Trophoblast cell (in vitro differentiated cells and primary cell): ENCODE measurements at regions not wholly inside any gene's neighbourhood (a gene's known extent, or its start where the extent isn't known, plus 50 kb on each side); places are given as distances from the start of the nearest gene placed in this dataset.

ENCODE experiments used
- DNase-seq, 2 donors: peaks; one replicate each; pipeline ENCODE4 v3.0.0-alpha.2; 2016
- H2AFZ ChIP-seq: 2 replicates; pipeline ENCODE4 v1.6.1; 2013; ENCODE audit warnings: low read length, moderate library complexity, mild to moderate bottlenecking; ENCODE audit not compliant: insufficient read depth, poor library complexity
- H2AK5ac ChIP-seq: 2 replicates; pipeline ENCODE4 v1.6.1; 2013; ENCODE audit warnings: mild to moderate bottlenecking, low read length
- H2BK120ac ChIP-seq: 2 replicates; pipeline ENCODE4 v1.6.1; 2013; ENCODE audit warnings: low read length, mild to moderate bottlenecking, moderate library complexity; ENCODE audit not compliant: insufficient read depth, poor library complexity
- H2BK12ac ChIP-seq: 2 replicates; pipeline ENCODE4 v1.6.1; 2013; ENCODE audit warnings: mild to moderate bottlenecking, low read length, moderate library complexity
- H2BK5ac ChIP-seq: 2 replicates; pipeline ENCODE4 v1.6.1; 2013; ENCODE audit warnings: low read length, low read depth, moderate library complexity, mild to moderate bottlenecking; ENCODE audit not compliant: poor library complexity
- H3K14ac ChIP-seq: 2 replicates; pipeline ENCODE4 v1.6.1; 2013; ENCODE audit warnings: mild to moderate bottlenecking, low read length
- H3K18ac ChIP-seq: 2 replicates; pipeline ENCODE4 v1.6.1; 2013; ENCODE audit warnings: mild to moderate bottlenecking, low read length
- H3K23ac ChIP-seq: 2 replicates; pipeline ENCODE4 v1.6.1; 2013; ENCODE audit warnings: low read length
- H3K27ac ChIP-seq: 2 replicates; pipeline ENCODE4 v1.5.1; 2013; ENCODE audit warnings: low read depth, mild to moderate bottlenecking, inconsistent platforms, low read length, moderate library complexity
- H3K27me3 ChIP-seq: 2 replicates; pipeline ENCODE4 v1.6.1; 2013; ENCODE audit warnings: inconsistent platforms, mild to moderate bottlenecking, low read length, moderate library complexity; ENCODE audit not compliant: insufficient read depth
- H3K36me3 ChIP-seq, 2 experiments: 1 replicate in 1 of 2; 2 replicates in 1 of 2; pipeline ENCODE4 v1.6.1; 2013; ENCODE audit warnings: low read length in 2 of 2, mild to moderate bottlenecking in 2 of 2, moderate library complexity in 1 of 2; ENCODE audit not compliant: insufficient read depth in 2 of 2, control insufficient read depth in 1 of 2
- H3K4ac ChIP-seq: 2 replicates; pipeline ENCODE4 v1.6.1; 2013; ENCODE audit warnings: low read depth, mild to moderate bottlenecking, low read length, moderate library complexity
- H3K4me1 ChIP-seq, 2 experiments: 1 replicate in 1 of 2; 2 replicates in 1 of 2; pipeline ENCODE4 v1.6.1; 2013; ENCODE audit warnings: low read length in 2 of 2, mild to moderate bottlenecking in 2 of 2, moderate library complexity in 1 of 2; ENCODE audit not compliant: insufficient read depth in 2 of 2, control insufficient read depth in 1 of 2
- H3K4me2 ChIP-seq: 2 replicates; pipeline ENCODE4 v1.6.1; 2013; ENCODE audit warnings: inconsistent platforms, mild to moderate bottlenecking, low read length, moderate library complexity
- H3K4me3 ChIP-seq: 2 replicates; pipeline ENCODE4 v1.5.1; 2013; ENCODE audit warnings: mild to moderate bottlenecking, low read depth, low read length, inconsistent platforms
- H3K79me1 ChIP-seq: one replicate; pipeline ENCODE4 v1.6.1; 2013; ENCODE audit warnings: low read length
- H3K79me2 ChIP-seq: 2 replicates; pipeline ENCODE4 v1.6.1; 2013; ENCODE audit warnings: low read length, mild to moderate bottlenecking; ENCODE audit not compliant: control insufficient read depth, insufficient read depth, poor library complexity
- H3K9ac ChIP-seq: 2 replicates; pipeline ENCODE4 v1.6.1; 2013; ENCODE audit warnings: mild to moderate bottlenecking, low read length
- H3K9me3 ChIP-seq: 2 replicates; pipeline ENCODE4 v1.6.1; 2013; ENCODE audit warnings: low read depth, mild to moderate bottlenecking, control low read depth, inconsistent platforms, low read length; ENCODE audit not compliant: insufficient read depth
- H4K12ac ChIP-seq: 2 replicates; pipeline ENCODE4 v1.6.1; 2013; ENCODE audit warnings: low read depth, mild to moderate bottlenecking, low read length, moderate library complexity
- H4K8ac ChIP-seq: 2 replicates; pipeline ENCODE4 v1.6.1; 2013; ENCODE audit warnings: low read depth, mild to moderate bottlenecking, low read length, moderate library complexity
- H4K91ac ChIP-seq: one replicate; pipeline ENCODE4 v1.6.1; 2013; ENCODE audit warnings: low read depth, mild to moderate bottlenecking, low read length, moderate library complexity
- WGBS: extraction: QIAGEN DNeasy Blood & Tissue Kit; methylation state at CpG from one replicate; pipeline ENCODE4 v1.1.7; 2013; ENCODE audit warnings: missing lambda C conversion rate; ENCODE audit not compliant: insufficient read length, insufficient coverage; ENCODE audit errors: extremely low coverage; 5-methylcytosine and 5-hydroxymethylcytosine counted together

- H2BK5ac ChIP-seq: no peak overlapping the region
- peaks cover 4 to 8% of the 10 kb centered on the region in 2 experiments for H3K4me1 ChIP-seq
- H3K4me3 ChIP-seq: no peak overlapping the region
- no peaks in the 10 kb centered on the region for H3K27me3 ChIP-seq
- no peaks in the 10 kb centered on the region for H3K79me1 ChIP-seq
- H3K4ac ChIP-seq: no peak overlapping the region
- H2AFZ ChIP-seq: no peak overlapping the region
- no peak overlapping the region for H3K14ac ChIP-seq
- no peak overlapping the region for H2BK120ac ChIP-seq
- no CpG with 5 or more reads among the region's 3 CpGs for WGBS
- no peak overlapping the region for H3K4me2 ChIP-seq
- H3K79me2 ChIP-seq: no peaks in the 10 kb centered on the region
- no peak overlapping the region for H3K27ac ChIP-seq
- H3K36me3 ChIP-seq: no peaks in the 10 kb centered on the region
- no peak overlapping the region for H4K8ac ChIP-seq
- H4K12ac ChIP-seq: no peak overlapping the region
- no peak overlapping the region for H4K91ac ChIP-seq
- H3K23ac ChIP-seq: no peak overlapping the region
- H3K9me3 ChIP-seq: no peaks in the 10 kb centered on the region
- no peak overlapping the region for H2BK12ac ChIP-seq
- no peak overlapping the region for H3K18ac ChIP-seq
- DNase-seq: no peak
- H3K9ac ChIP-seq: no peak overlapping the region
- no peak overlapping the region for H2AK5ac ChIP-seq
Observed at GRCh38 chr19:30895946-30896345, 453.3 kb downstream of the TSHZ3 start.

- Histone ChIP-seq H2BK12ac (no peak overlapping the region), H3K4me1 (no peaks in the 10 kb centered on the region), H3K14ac (no peak overlapping the region), H3K79me1 (no peaks in the 10 kb centered on the region), H3K4me3 (no peak overlapping the region), H4K12ac (no peak overlapping the region), H3K27me3 (no peaks in the 10 kb centered on the region), H3K9ac (no peak overlapping the region), H3K4ac (no peak overlapping the region), H3K18ac (no peak overlapping the region), H3K27ac (no peak overlapping the region), H4K8ac (no peak overlapping the region), H3K36me3 (no peaks in the 10 kb centered on the region), H4K91ac (no peak overlapping the region), H3K9me3 (no peaks in the 10 kb centered on the region), H2AK5ac (no peak overlapping the region), H2AFZ (no peak overlapping the region), H3K4me2 (no peak overlapping the region), H2BK5ac (no peak overlapping the region), H3K79me2 (no peaks in the 10 kb centered on the region), H3K23ac (no peak overlapping the region), H2BK120ac (no peak overlapping the region)
- no peak for DNase-seq
- WGBS: no CpG with 5 or more reads among the region's 4 CpGs
Observed at GRCh38 chr19:30891051-30891450, 458.2 kb downstream of the TSHZ3 start.

- WGBS: no CpG with 5 or more reads among the region's 2 CpGs
Observed at GRCh38 chr19:30890033-30890432, 459.2 kb downstream of the TSHZ3 start.

GRCh38 chr19:30888937-30889336 is 460.3 kb downstream of the TSHZ3 start:
- H2BK5ac ChIP-seq: no peak overlapping the region
- H3K9me3 ChIP-seq: no peaks in the 10 kb centered on the region
- no peak overlapping the region for H4K91ac ChIP-seq
- H3K79me2 ChIP-seq: no peaks in the 10 kb centered on the region
- no peak for DNase-seq
- H2BK120ac ChIP-seq: no peak overlapping the region
- H3K27ac ChIP-seq: no peak overlapping the region
- H3K4me2 ChIP-seq: no peak overlapping the region
- no CpG with 5 or more reads among the region's 2 CpGs for WGBS
- H2AFZ ChIP-seq: no peak overlapping the region
- H3K4ac ChIP-seq: no peak overlapping the region
- H4K8ac ChIP-seq: no peak overlapping the region
- H2BK12ac ChIP-seq: no peak overlapping the region
- no peak overlapping the region for H3K14ac ChIP-seq
- no peak overlapping the region for H3K18ac ChIP-seq
- no peaks in the 10 kb centered on the region for H3K36me3 ChIP-seq
- no peak overlapping the region for H2AK5ac ChIP-seq
- H3K23ac ChIP-seq: no peak overlapping the region
- no peak overlapping the region for H3K4me3 ChIP-seq
- no peaks in the 10 kb centered on the region for H3K79me1 ChIP-seq
- H4K12ac ChIP-seq: no peak overlapping the region
- no peaks in the 10 kb centered on the region for H3K4me1 ChIP-seq
- no peak overlapping the region for H3K9ac ChIP-seq
- no peaks in the 10 kb centered on the region for H3K27me3 ChIP-seq

More at GRCh38 chr19:30890033-30890432, 459.2 kb downstream of the TSHZ3 start:
- H4K12ac ChIP-seq: no peak overlapping the region
- no peak overlapping the region for H3K9ac ChIP-seq
- DNase-seq: no peak
- no peak overlapping the region for H3K14ac ChIP-seq
- no peak overlapping the region for H2AFZ ChIP-seq
- H3K36me3 ChIP-seq: no peaks in the 10 kb centered on the region
- no peak overlapping the region for H3K4ac ChIP-seq
- no peaks in the 10 kb centered on the region for H3K79me1 ChIP-seq
- no peak overlapping the region for H2BK12ac ChIP-seq
- no peaks in the 10 kb centered on the region for H3K4me1 ChIP-seq
- H3K9me3 ChIP-seq: no peaks in the 10 kb centered on the region
- H2BK5ac ChIP-seq: no peak overlapping the region
- no peak overlapping the region for H3K18ac ChIP-seq
- H4K91ac ChIP-seq: no peak overlapping the region
- no peak overlapping the region for H3K4me3 ChIP-seq
- H2AK5ac ChIP-seq: no peak overlapping the region
- H3K27me3 ChIP-seq: no peaks in the 10 kb centered on the region
- no peaks in the 10 kb centered on the region for H3K79me2 ChIP-seq
- no peak overlapping the region for H3K23ac ChIP-seq
- no peak overlapping the region for H3K27ac ChIP-seq
- no peak overlapping the region for H4K8ac ChIP-seq
- no peak overlapping the region for H3K4me2 ChIP-seq
- H2BK120ac ChIP-seq: no peak overlapping the region
